Type B pancreatic cell (in vitro differentiated cells): ENCODE measurements at regions not wholly inside any gene's neighbourhood (a gene's known extent, or its start where the extent isn't known, plus 50 kb on each side); places are given as distances from the start of the nearest gene placed in this dataset.

ENCODE experiments used
- DNase-seq: peaks from one replicate; pipeline ENCODE4 v3.0.0; 2021; ENCODE audit warnings: mixed read lengths; ENCODE audit not compliant: unreplicated experiment; ENCODE audit errors: extremely low spot score
- H3K27ac Mint-ChIP-seq: 2 replicates; pipeline ENCODE4 v1.8.0; 2021; ENCODE audit warnings: mild to moderate bottlenecking, mixed read lengths
- H3K27me3 Mint-ChIP-seq: 2 replicates; pipeline ENCODE4 v1.8.0; 2021; ENCODE audit warnings: mixed read lengths
- H3K36me3 Mint-ChIP-seq: 2 replicates; pipeline ENCODE4 v1.8.0; 2021; ENCODE audit warnings: mixed read lengths
- H3K4me1 Mint-ChIP-seq: one replicate; pipeline ENCODE4 v1.8.0; 2021; ENCODE audit warnings: mixed read lengths; ENCODE audit not compliant: unreplicated experiment
- H3K4me3 Mint-ChIP-seq: 2 replicates; pipeline ENCODE4 v1.8.0; 2021; ENCODE audit warnings: mild to moderate bottlenecking, mixed read lengths
- H3K9me3 Mint-ChIP-seq: 2 replicates; pipeline ENCODE4 v1.8.0; 2021; ENCODE audit warnings: mixed read lengths
- CTCF ChIP-seq: fragments of 200-600 bp; sonication (generic); conservative IDR thresholded peaks from 2 replicates; pipeline ENCODE4 v1.5.0; 2021; ENCODE audit warnings: antibody characterized with exemption, mild to moderate bottlenecking

- Mint-ChIP-seq H3K27ac (no peak overlapping the region), H3K36me3 (no peaks in the 10 kb centered on the region), H3K27me3 (no peaks in the 10 kb centered on the region), H3K9me3 (peaks cover 5% of the 10 kb centered on the region), H3K4me1 (peaks cover 4% of the 10 kb centered on the region), H3K4me3 (no peak overlapping the region)
- no peak for DNase-seq
- no peak for TF ChIP-seq CTCF
These were observed 210.4 kb upstream of the GALNTL6 start for GRCh38 chr4:171602638-171603355.

- no peak for DNase-seq
- H3K4me1 Mint-ChIP-seq, result peaks cover 4% of the 10 kb centered on the region
- H3K27me3 Mint-ChIP-seq, result no peaks in the 10 kb centered on the region
- TF ChIP-seq CTCF, result no peak
- H3K27ac Mint-ChIP-seq, result no peak overlapping the region
- H3K9me3 Mint-ChIP-seq, result peaks cover 5% of the 10 kb centered on the region
- no peak overlapping the region for H3K4me3 Mint-ChIP-seq
- no peaks in the 10 kb centered on the region for H3K36me3 Mint-ChIP-seq
These were observed 212.1 kb upstream of the GALNTL6 start for GRCh38 chr4:171601091-171601490.

GRCh38 chr4:171599628-171600027 is 213.6 kb upstream of the GALNTL6 start:
- Mint-ChIP-seq H3K36me3 (no peaks in the 10 kb centered on the region), H3K27ac (no peak overlapping the region), H3K27me3 (no peaks in the 10 kb centered on the region), H3K4me1 (peaks cover 4% of the 10 kb centered on the region), H3K4me3 (no peak overlapping the region), H3K9me3 (peaks cover 5% of the 10 kb centered on the region)
- no peak for TF ChIP-seq CTCF
- DNase-seq, result no peak

GRCh38 chr4:171594293-171594692 is 218.9 kb upstream of the GALNTL6 start:
- Mint-ChIP-seq H3K9me3 (no peaks in the 10 kb centered on the region), H3K27me3 (no peaks in the 10 kb centered on the region), H3K4me3 (no peak overlapping the region), H3K4me1 (no peaks in the 10 kb centered on the region), H3K27ac (no peak overlapping the region), H3K36me3 (no peaks in the 10 kb centered on the region)
- TF ChIP-seq CTCF, result no peak
- DNase-seq, result no peak

GRCh38 chr4:171590716-171591115 is 222.5 kb upstream of the GALNTL6 start:
- TF ChIP-seq CTCF, result no peak
- Mint-ChIP-seq H3K4me1 (peaks cover 10% of the 10 kb centered on the region), H3K36me3 (no peaks in the 10 kb centered on the region), H3K4me3 (no peak overlapping the region), H3K9me3 (no peaks in the 10 kb centered on the region), H3K27me3 (no peaks in the 10 kb centered on the region), H3K27ac (no peak overlapping the region)
- DNase-seq, result no peak

- Mint-ChIP-seq H3K4me3 (no peak overlapping the region), H3K9me3 (no peaks in the 10 kb centered on the region), H3K27me3 (no peaks in the 10 kb centered on the region), H3K36me3 (no peaks in the 10 kb centered on the region), H3K4me1 (peaks cover 10% of the 10 kb centered on the region), H3K27ac (no peak overlapping the region)
- TF ChIP-seq CTCF, result no peak
- no peak for DNase-seq
These were observed 224.4 kb upstream of the GALNTL6 start for GRCh38 chr4:171588764-171589163.
